GM12865 (cell line): ENCODE measurements at regions not wholly inside any gene's neighbourhood (a gene's known extent, or its start where the extent isn't known, plus 50 kb on each side); places are given as distances from the start of the nearest gene placed in this dataset.
"Not testable (repeated sequence)": the region's sequence is repeated elsewhere in the genome, so short reads cannot be mapped to it uniquely, and the experiment has no call there.

Experiments used
- DNase-seq: peaks from one replicate; pipeline ENCODE4 v3.0.0; 2010; ENCODE audit warnings: low read depth
- H3K4me3 ChIP-seq: 2 replicates; pipeline ENCODE4 v1.5.1; 2011; ENCODE audit warnings: mild to moderate bottlenecking, low read depth, low read length, control low read depth
- TF ChIP-seq, protein P1 (sequence below): IDR thresholded peaks from 2 replicates; pipeline ENCODE4 v1.5.1; 2011; ENCODE audit warnings: low read length, control low read depth, low read depth, inconsistent platforms; ENCODE audit not compliant: insufficient read depth; ENCODE audit errors: missing control alignments

DNA sequence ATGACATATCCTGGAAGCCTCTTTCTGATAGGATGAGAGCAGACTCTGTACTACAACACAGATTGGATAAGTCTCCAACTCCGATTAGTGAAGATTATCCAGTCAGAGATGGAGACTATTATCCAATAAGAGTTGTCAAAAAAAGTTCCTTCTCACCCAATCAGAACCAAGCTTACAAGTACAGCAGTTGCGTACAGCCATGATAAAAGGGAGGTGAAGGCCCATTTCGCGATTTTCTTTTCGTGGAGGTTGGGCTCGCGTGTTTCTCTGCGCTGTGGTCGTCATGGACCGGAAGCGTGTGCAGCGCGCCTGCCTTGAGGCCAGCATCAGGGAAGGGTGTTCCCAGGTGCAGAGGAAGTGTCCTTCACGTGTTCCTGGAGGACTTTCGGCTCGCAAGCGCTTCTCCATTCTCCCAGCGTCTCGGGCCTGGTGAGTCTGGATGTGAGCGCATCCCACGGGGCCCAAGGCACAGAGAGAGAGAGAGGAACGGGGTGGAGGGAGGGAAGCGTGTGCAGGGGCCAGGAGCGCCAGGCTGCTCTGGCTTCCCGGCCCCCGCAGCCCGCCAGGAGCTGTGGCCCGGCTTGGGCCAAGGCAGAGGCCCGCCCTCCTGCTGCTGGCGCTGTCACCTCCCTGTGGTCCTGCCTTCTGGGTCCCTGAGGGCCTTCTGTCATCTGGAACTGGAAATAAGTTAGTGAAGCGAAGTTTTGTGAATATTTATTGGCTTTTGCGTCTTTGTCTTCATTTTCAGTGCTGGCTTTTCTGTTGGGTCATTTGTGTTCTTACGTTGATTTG is 53.9 kb downstream of the CDRT15L2 start:
- not testable (repeated sequence) for DNase-seq, H3K4me3 ChIP-seq

DNA sequence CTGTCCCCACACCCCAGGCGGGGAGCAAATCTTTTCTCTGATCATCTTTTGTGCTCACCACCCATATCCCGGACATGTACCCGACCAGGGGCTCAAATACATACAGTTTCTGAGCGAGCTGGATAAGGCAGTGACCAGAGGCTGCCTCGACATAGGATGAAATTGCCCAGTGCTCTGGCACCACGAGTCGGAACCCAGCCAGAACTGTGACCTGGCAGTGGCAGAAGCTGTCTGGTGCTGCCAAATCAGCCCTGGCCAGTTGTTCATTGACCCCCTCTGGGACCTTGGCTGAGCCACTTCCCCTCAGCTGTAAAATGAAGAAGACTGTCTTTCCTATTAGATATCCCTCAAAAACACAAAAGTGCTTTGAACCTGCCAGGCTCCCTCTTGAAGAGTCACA is 60.6 kb downstream of the CDRT15L2 start:
- DNase-seq, H3K4me3 ChIP-seq: not testable (repeated sequence)

DNA sequence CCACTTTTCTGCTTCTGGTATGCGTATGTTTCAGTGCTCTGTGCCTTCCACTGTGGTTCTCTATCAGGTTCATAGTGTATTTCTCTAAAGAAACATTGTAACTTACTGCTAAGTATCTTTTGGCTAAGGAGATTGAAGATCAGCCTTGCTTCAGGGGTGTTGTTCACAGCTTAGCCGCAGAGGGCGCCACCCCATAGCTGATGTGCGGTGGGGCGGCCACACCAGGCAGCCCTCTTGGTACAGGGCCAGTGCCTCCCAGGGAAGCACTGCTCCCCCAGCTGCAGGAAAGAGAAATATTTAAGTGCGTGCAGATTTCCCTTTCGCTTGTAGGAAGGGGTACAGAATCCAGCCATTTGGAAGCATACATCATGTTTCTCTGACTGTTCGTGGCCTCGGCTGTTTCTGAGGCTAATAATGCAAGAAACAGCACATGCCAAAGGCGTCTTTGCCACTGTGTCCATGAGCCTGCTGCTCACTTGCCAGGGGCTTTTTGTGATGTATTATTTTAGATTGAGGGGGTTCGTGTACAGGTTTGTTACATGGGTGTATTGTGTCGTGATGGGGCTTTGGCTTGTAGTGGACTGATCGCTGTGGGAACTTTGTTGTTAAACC is 67.2 kb downstream of the CDRT15L2 start:
- DNase-seq: peak; percentile 38
- TF ChIP-seq, protein P1, sequence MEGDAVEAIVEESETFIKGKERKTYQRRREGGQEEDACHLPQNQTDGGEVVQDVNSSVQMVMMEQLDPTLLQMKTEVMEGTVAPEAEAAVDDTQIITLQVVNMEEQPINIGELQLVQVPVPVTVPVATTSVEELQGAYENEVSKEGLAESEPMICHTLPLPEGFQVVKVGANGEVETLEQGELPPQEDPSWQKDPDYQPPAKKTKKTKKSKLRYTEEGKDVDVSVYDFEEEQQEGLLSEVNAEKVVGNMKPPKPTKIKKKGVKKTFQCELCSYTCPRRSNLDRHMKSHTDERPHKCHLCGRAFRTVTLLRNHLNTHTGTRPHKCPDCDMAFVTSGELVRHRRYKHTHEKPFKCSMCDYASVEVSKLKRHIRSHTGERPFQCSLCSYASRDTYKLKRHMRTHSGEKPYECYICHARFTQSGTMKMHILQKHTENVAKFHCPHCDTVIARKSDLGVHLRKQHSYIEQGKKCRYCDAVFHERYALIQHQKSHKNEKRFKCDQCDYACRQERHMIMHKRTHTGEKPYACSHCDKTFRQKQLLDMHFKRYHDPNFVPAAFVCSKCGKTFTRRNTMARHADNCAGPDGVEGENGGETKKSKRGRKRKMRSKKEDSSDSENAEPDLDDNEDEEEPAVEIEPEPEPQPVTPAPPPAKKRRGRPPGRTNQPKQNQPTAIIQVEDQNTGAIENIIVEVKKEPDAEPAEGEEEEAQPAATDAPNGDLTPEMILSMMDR: peak; percentile 47

DNA sequence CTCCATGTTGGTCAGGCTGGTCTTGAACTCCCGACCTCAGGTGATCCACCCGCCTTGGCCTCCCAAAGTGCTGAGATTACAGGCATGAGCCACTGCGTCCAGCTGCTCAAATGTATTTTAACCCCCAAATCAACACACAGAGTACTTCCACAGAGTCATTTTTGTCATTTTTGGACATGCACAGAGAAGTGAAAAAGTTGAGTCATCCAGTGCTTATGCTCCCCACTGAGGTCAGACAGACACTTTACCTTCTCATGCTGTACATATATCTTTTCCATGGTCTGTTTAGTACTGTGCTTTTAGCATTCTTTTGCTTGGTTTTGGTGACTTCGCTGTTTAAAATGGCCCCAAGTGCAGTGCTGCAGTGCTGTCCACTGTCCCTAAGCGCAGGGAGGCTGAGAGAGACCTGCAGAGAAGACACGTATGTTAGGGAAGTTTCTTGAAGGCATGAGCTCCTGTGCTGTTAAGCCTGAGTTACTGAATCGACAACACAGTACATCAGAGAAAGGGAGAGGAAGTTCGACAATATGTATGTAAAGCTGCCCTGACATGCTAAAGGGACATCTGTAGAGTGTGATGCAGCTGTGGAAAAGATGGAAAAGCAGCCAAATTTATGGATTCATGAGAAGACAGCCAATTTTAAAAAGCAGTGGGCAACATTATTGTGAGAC is 69.7 kb downstream of the CDRT15L2 start:
- DNase-seq: peak; percentile 90

More for the DNA sequence above, 67.2 kb downstream of the CDRT15L2 start:
- H3K4me3 ChIP-seq: not testable (repeated sequence)

DNA sequence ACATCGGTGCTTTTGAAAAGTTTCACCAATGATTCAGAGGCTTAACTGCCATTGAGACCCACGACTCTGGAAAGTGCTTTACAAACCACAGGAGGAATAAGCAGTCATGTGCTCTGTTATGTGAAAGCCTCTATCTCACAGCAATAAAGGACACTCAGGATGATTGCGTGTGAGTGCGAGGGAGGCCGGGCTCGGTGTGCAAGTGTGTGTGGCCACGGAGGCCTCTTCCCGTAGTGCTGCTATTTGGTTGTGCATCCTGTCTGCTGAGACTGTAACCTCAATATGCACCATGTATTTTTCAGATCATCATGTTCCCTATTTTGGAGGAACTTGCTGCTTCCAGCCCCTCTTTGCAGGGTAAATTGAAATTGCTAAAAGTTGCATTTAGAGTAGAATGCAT is 71.5 kb downstream of the CDRT15L2 start:
- not testable (repeated sequence) for H3K4me3 ChIP-seq
- DNase-seq: peak; percentile 58

More for the DNA sequence above, 69.7 kb downstream of the CDRT15L2 start:
- not testable (repeated sequence) for H3K4me3 ChIP-seq

DNA sequence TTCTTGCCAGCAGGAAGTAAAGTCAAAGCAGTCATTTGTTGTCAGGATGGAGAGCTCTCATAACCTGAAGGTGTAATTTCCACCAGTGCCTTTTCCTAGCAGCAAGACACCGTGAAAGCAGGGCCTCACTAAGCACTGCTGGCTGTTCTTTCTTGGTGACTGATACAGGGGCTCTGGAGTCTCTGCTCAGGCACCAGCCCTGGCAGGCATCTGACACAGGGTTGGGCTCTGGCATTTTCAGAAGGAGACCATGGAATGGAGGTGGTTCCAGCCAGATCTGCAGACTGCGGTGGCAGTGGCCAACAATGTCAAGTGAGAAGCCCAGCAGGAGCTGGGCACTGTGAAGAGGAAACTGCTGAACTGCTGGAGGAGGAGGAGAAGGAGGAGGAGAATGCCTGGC is 72.2 kb downstream of the CDRT15L2 start:
- not testable (repeated sequence) for H3K4me3 ChIP-seq
- peak; percentile 12 for DNase-seq

DNA sequence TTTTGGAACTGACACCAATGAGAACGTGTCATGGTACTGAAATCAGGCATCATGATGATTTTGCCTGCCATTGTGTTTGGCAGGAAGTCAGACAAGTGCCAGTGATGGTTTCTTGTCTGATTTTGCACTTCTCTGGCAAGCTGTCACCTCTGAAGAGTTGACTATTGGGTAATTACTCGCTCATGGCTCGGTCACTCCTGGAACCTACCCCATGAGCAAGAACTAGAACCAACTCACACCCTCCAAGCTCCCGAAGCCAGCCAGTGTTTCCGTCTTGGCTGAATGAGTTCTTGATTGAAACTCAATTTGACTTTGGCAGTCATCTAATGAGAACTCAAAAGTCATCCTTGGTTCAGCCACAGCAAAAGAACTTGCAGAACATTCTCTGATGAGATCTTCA is 73.9 kb downstream of the CDRT15L2 start:
- not testable (repeated sequence) for DNase-seq, H3K4me3 ChIP-seq

DNA sequence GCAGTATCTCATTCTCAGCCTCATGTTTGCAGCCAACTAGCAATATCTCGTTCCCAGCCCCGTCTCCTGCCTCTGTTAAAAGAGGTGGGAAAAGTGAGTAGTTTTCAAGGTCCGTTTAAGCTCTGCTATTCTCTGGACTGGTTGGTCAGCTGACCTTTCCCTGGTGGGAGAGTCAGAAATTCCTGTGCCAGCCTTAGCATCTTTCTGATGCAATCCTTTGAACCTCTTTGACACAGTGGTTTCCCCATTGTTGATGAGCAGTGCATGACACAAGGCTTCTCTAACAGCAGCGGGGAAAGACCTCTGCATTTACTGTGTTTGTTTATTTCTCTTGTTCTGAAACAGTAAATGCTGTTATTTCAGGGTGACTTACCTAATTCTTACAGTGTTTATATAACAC is 74.6 kb downstream of the CDRT15L2 start:
- DNase-seq, H3K4me3 ChIP-seq: not testable (repeated sequence)

DNA sequence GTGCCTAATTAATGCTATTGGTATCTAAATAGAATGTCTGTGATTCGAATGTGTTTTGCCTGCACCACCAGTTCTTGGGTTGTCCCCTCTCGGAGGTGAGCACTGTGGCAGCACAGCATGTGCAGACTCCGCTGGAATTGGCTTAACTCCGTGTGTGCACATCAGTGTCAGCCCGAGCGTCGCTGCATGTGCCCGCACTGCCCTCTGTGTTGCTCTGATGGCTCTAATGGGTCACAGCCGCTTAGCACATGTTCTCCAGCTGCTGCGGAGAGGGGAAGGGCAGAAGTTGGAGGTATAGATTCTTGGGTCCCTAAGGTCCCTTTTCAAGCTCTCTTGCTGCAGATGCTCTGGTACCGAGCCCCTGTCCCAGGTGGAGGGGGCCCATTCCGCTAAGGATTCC is 75.1 kb downstream of the CDRT15L2 start:
- not testable (repeated sequence) for H3K4me3 ChIP-seq, DNase-seq

DNA sequence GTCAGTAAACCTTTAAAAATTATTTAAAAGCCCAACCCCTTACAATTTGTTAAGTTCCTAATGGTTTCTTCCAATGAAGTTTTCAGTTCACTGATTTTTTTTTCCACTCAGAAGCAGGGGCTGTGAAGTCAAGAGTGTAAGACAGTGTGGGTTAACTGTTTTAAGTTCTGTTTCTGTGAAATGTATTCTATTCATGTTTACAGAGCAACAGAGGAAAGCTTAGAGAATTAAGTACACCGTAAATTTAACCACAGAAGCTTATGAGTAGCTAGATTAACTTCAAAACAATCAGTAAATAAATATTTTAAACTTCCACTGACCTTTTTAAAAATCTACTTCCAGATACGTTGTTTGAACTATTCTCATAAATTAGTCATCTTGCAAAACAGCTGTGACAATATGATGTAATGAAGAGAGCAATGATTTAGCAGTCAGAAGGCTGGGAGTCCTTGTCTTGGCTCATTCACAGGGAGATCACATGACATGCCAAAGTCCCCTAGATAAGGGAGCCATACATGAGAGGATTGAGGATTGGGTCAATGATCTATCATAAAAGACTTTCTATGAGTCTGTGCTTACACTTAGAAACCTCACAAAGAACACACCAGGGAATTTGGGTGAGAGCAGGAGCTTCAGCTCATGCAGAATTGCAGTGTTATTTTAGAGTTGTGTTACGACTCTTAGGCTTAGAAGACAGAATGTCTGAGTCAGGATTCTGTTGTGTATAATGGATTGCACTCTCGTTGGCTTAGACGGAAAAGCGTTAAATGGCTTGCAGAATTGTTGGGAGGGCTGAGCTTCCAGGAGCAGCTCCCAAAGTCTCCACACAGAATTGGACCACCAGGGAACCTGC is 85.8 kb downstream of the CDRT15L2 start:
- DNase-seq, H3K4me3 ChIP-seq: not testable (repeated sequence)

DNA sequence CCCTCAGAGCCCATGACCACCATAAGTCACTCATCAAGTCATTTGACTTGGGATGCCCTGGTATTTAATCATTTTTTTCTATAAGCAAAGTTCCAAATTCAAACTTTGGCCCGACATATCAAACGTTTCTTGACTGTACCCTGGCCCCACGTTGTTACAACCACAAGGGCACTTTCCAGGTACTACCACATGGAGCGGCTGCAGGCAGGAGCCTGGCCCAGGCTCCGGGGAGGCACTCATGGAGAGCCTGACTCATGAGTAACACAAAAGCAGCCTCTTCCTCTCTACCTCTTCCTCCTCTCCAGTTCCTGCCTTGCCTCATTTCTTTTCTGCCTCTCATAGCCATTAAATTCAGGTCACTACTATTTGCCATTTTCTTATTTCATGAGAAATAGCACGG is 87.2 kb downstream of the CDRT15L2 start:
- H3K4me3 ChIP-seq, DNase-seq: not testable (repeated sequence)

DNA sequence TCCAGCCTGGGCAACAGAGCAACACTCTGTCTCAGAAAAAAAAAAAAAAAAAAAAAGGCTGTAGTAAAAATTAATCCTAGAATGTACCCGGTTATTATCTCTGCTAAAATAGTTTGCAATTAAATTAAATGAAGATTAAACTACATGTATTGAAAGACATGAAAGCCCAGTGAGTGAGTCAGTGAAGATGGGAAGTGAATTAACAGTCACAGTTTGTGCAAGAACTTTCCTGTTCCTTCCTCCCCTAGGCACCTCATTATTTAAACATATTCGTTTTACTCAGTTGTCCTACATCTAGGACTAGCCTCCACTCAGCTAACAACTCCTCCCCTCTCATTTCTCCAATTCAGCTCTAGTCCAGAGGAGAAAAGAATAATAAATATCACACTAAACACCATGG is 88.2 kb downstream of the CDRT15L2 start:
- not testable (repeated sequence) for DNase-seq, H3K4me3 ChIP-seq

DNA sequence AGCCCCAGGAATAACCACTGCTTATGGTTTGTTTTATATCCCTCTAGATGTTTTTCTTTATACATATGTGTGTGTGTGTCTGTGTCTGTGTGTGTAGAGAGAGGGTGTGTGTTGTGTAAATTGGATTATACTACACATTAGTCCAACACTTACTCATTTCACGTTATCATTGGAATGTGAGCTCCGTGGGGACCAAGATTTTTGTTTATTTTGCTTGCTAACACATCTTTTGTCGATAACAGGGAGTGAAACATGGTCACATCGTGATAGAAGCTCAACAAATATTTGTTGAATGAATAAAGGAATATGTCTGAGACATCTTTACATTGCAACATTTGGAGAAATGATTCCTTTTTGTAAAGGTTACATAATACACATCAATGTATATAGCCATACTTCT is 88.8 kb downstream of the CDRT15L2 start:
- not testable (repeated sequence) for H3K4me3 ChIP-seq, DNase-seq

DNA sequence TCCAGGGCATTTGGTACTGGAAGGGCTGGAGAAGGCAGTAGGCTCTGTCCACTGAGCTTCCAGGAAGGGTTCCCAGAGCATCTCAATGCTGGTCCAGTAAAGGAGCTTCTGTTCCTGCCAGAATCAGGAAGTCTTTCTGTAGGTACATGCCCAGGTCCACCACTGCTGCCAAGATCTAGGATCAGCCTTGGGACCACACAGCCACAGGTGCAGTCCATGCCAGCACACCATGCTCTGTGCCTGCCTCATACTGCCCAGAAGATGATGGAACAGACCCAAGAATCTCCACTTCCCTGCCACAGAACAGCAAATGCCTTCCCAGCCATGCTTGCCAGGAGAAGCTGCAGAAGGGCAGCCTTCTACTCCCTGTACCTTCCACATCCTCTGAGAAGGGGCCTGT is 89.3 kb downstream of the CDRT15L2 start:
- DNase-seq, H3K4me3 ChIP-seq: not testable (repeated sequence)

DNA sequence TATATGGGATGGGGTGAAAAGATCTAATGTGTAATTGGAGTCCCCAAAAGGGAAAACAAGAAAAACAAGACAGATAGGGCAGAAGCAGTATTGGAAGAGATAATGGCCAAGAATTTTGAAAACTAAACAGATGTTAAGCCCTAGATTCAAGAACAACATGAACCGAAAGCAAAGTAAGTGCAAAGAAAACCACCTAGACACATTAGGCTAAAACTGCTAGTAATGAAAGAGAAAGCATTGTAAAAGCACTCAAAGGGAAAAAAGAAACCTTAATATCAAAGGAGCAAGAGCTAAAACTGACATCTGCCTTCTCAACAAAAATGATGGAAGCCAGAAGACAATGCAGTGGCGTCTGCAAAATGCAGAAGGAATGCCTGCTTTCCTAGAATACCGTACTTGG is 91.0 kb downstream of the CDRT15L2 start:
- H3K4me3 ChIP-seq, DNase-seq: not testable (repeated sequence)

DNA sequence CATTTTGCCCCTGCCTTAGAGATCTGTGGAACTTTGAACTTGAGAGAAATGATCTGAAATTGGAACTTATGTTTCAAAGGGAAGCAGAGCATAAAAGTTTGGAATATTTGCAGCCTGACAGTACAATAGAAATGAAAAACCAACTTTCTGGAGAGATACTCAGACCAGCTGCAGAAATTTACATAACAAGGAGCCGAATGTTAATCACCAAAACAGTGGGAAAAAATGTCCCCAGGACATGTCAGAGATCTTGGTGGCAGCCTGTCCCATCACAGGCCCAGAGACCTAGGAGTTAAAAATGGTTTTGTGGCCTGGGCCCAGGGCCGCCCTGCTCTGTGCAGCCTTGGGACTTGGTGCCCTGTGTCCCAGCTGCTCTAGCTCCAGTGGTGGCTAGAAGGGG is 94.8 kb downstream of the CDRT15L2 start:
- DNase-seq, H3K4me3 ChIP-seq: not testable (repeated sequence)

DNA sequence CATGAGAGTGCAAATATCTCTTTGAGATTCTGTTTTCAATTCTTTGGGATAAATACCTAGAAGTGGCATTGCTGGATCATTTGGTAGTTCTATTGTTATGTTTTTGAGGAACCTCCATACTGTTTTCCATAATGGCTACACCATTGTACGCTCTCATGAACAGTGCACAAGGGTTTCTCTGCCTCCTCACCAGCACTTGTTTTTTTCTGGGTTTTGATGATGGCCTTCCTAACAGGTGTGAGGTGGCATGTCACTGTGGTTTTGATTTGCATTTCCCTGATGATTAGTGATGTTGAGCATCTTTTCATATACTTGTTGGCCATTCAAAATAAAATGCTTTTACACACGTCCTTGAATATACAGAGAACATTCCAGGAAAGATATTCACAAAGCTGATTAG is 96.2 kb downstream of the CDRT15L2 start:
- not testable (repeated sequence) for H3K4me3 ChIP-seq, DNase-seq

DNA sequence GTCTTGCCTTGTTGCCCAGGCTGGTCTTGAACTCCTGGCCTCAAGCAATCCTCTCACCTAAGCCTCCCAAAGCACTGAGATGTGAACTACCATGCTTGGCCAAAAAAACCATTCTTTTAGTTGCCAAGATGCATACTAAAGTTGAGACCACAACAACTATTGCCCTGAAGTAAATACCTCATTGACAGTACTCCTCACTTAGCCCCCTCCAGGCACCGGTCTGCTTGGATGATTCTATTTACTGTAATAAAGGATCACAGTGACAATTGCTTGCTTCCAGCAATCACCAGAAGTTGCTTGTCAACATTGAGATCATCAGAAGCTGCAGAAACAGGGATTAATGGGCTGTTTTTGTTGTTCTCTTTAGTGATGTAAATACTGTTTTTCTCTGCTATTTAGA is 97.1 kb downstream of the CDRT15L2 start:
- H3K4me3 ChIP-seq, DNase-seq: not testable (repeated sequence)
